B cell (primary cell): ENCODE measurements at regions not wholly inside any gene's neighbourhood (a gene's known extent, or its start where the extent isn't known, plus 50 kb on each side); places are given as distances from the start of the nearest gene placed in this dataset.

Source experiments
- ATAC-seq: fragments of 200-7000 bp; cut with Tn5 transposase; one replicate; pipeline ENCODE4 v1.10.0; 2021; ENCODE audit warnings: low read depth, mild to moderate bottlenecking, moderate number of reproducible peaks, moderate library complexity
- CTCF ChIA-PET: fragments of 350-600 bp; sonication (Branson Sonifier 250); formaldehyde crosslinking; loops from one replicate; lab custom pipeline; 2021; ENCODE audit warnings: antibody characterized with exemption, inconsistent platforms; lab: Charles Lee
- POLR2A ChIA-PET: fragments of 350-600 bp; sonication (Branson Sonifier 250); formaldehyde crosslinking; loops from one replicate; lab custom pipeline; 2021; ENCODE audit warnings: antibody characterized with exemption; lab: Charles Lee
- DNase-seq: peaks from one replicate; pipeline ENCODE4 v3.0.0; 2013
- H2AFZ ChIP-seq: 2 replicates; pipeline ENCODE4 v1.6.1; 2012; ENCODE audit warnings: mild to moderate bottlenecking, low read depth, low read length; ENCODE audit not compliant: insufficient read depth, poor library complexity, severe bottlenecking
- H3K27ac ChIP-seq, 2 donors: 1 replicate in 1 of 2; 2 replicates in 1 of 2; pipeline ENCODE4 v1.5.1; 2012 to 2013; ENCODE audit warnings: low read length in 2 of 2, mild to moderate bottlenecking in 2 of 2, moderate library complexity in 1 of 2
- H3K27me3 ChIP-seq, 4 experiments: fragments of 200-600 bp in 1 of 4; sonication (generic) in 1 of 4; replicated peaks in 1 of 4; 1 replicate in 2 of 4; 2 replicates in 2 of 4; pipeline versions ENCODE4 v1.6.1 to v1.7.0; 2013 to 2016; ENCODE audit warnings: low read length in 3 of 4, mild to moderate bottlenecking in 2 of 4, mixed read lengths in 1 of 4, moderate library complexity in 1 of 4; ENCODE audit not compliant: insufficient read depth in 4 of 4, control insufficient read depth in 3 of 4; ENCODE audit errors: control extremely low read depth in 1 of 4
- H3K36me3 ChIP-seq, 2 experiments: replicated peaks in 1 of 2; 1 replicate in 1 of 2; 2 replicates in 1 of 2; pipeline versions ENCODE4 v1.6.1 to v1.7.1; 2013; ENCODE audit warnings: low read length in 1 of 2; ENCODE audit not compliant: insufficient read depth in 2 of 2, control insufficient read depth in 1 of 2; ENCODE audit errors: control extremely low read depth in 1 of 2, extremely low read depth in 1 of 2
- H3K4me1 ChIP-seq, 2 donors: fragments of 200-600 bp in 1 of 2; sonication (generic) in 1 of 2; 1 replicate in 1 of 2; 2 replicates in 1 of 2; pipeline versions ENCODE4 v1.5.1 to v1.6.1; 2013 to 2017; ENCODE audit warnings: low read length in 2 of 2; ENCODE audit not compliant: control insufficient read depth in 2 of 2, insufficient read depth in 2 of 2
- H3K4me2 ChIP-seq: replicated peaks from 2 replicates; pipeline ENCODE3; 2012; ENCODE audit warnings: mild to moderate bottlenecking, low read depth, low read length; ENCODE audit not compliant: poor library complexity, severe bottlenecking
- H3K4me3 ChIP-seq, 5 experiments: fragments of 200-600 bp in 1 of 5; sonication (generic) in 1 of 5; 1 replicate in 3 of 5; 2 replicates in 2 of 5; pipeline versions ENCODE4 v1.5.1 to v1.7.0; 2011 to 2016; ENCODE audit warnings: low read length in 4 of 5, mild to moderate bottlenecking in 4 of 5, low read depth in 2 of 5, control low read depth in 1 of 5, moderate library complexity in 1 of 5; ENCODE audit not compliant: insufficient read depth in 1 of 5; ENCODE audit errors: control extremely low read depth in 1 of 5, extremely low read depth in 1 of 5
- H3K79me2 ChIP-seq: fragments of 200-600 bp; sonication (generic); one replicate; pipeline ENCODE4 v1.6.0; 2016; ENCODE audit warnings: low read length; ENCODE audit not compliant: control insufficient read depth, insufficient read depth
- H3K9ac ChIP-seq: fragments of 200-600 bp; sonication (generic); 2 replicates; pipeline ENCODE4 v1.6.1; 2017; ENCODE audit warnings: mild to moderate bottlenecking, low read length, moderate library complexity
- H3K9me3 ChIP-seq, 3 donors: one replicate each; pipeline versions ENCODE4 v1.6.1 to v1.7.1; 2013; ENCODE audit warnings: low read length in 2 of 3; ENCODE audit not compliant: control insufficient read depth in 2 of 3, insufficient read depth in 1 of 3; ENCODE audit errors: control extremely low read depth in 1 of 3
- H4K20me1 ChIP-seq: 2 replicates; pipeline ENCODE4 v1.6.0; 2012; ENCODE audit warnings: mild to moderate bottlenecking, low read length; ENCODE audit not compliant: insufficient read depth, control insufficient read depth, poor library complexity, severe bottlenecking
- H3K27ac Mint-ChIP-seq: one replicate; pipeline ENCODE4 v1.8.0; 2021; ENCODE audit warnings: mixed read lengths
- H3K27me3 Mint-ChIP-seq: one replicate; pipeline ENCODE4 v1.8.0; 2021; ENCODE audit warnings: mixed read lengths
- H3K4me1 Mint-ChIP-seq: one replicate; pipeline ENCODE4 v1.8.0; 2021; ENCODE audit warnings: mixed read lengths
- H3K4me3 Mint-ChIP-seq: one replicate; pipeline ENCODE4 v1.8.0; 2021; ENCODE audit warnings: mixed read lengths
- H3K9me3 Mint-ChIP-seq: one replicate; pipeline ENCODE4 v1.8.0; 2022; ENCODE audit warnings: mixed read lengths; ENCODE audit not compliant: insufficient read depth
- EZH2 ChIP-seq: IDR thresholded peaks from 2 replicates; pipeline ENCODE4 v1.6.1; 2012; ENCODE audit warnings: borderline replicate concordance, low read depth, mild to moderate bottlenecking, moderate library complexity, low read length; ENCODE audit not compliant: insufficient read depth, poor library complexity, severe bottlenecking
- WGBS: methylation state at CpG from one replicate; pipeline ENCODE4 v1.1.5; 2013; ENCODE audit warnings: missing lambda C conversion rate; ENCODE audit not compliant: insufficient coverage; 5-methylcytosine and 5-hydroxymethylcytosine counted together
- intact Hi-C: fragments of 100-400 bp; cut with micrococcal nuclease; formaldehyde crosslinking; loops from one replicate; pipeline ENCODE4 v1.10.0; 2022
- TF ChIP-seq, protein P1 (sequence below): fragments of 200-600 bp; IDR thresholded peaks from one replicate; pipeline ENCODE4 v1.8.0; 2022; ENCODE audit warnings: antibody characterized with exemption, mild to moderate bottlenecking

DNA sequence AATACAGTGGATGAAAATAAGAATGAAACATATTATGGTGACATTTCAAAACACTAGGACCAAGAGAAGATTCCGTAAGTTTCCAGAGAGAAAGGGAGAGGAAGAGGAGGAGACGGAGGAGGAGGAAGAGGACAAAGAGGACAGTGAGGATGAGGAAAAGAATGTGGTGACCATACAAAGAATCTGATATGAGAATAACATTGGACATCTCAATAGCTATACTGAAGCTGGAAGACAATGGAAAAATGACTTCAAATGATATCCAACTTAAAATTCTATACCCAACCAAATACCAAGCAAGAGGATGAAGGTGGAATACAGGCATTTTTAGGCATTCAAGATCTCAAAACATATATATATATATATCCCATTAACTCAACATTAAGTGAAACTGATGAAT lies 173.4 kb downstream of the PAWR start:
- Mint-ChIP-seq H3K9me3 (peaks cover 2% of the 10 kb centered on the region), H3K4me1 (no peaks in the 10 kb centered on the region), H3K27me3 (no peaks in the 10 kb centered on the region), H3K4me3 (no peak overlapping the region), H3K27ac (no peak overlapping the region)
- no peak overlapping the region for H3K4me2 ChIP-seq
- H3K4me1 ChIP-seq: no peaks in the 10 kb centered on the region
- ChIA-PET CTCF (no interaction called here), POLR2A (no interaction called here)
- H3K79me2 ChIP-seq: no peaks in the 10 kb centered on the region
- no peak for TF ChIP-seq EZH2
- TF ChIP-seq, protein P1, sequence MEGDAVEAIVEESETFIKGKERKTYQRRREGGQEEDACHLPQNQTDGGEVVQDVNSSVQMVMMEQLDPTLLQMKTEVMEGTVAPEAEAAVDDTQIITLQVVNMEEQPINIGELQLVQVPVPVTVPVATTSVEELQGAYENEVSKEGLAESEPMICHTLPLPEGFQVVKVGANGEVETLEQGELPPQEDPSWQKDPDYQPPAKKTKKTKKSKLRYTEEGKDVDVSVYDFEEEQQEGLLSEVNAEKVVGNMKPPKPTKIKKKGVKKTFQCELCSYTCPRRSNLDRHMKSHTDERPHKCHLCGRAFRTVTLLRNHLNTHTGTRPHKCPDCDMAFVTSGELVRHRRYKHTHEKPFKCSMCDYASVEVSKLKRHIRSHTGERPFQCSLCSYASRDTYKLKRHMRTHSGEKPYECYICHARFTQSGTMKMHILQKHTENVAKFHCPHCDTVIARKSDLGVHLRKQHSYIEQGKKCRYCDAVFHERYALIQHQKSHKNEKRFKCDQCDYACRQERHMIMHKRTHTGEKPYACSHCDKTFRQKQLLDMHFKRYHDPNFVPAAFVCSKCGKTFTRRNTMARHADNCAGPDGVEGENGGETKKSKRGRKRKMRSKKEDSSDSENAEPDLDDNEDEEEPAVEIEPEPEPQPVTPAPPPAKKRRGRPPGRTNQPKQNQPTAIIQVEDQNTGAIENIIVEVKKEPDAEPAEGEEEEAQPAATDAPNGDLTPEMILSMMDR: no peak
- no peak overlapping the region for H3K9ac ChIP-seq
- no peaks in the 10 kb centered on the region for H3K36me3 ChIP-seq
- H3K9me3 ChIP-seq: peaks cover 0 to 4% (median 0%) of the 10 kb centered on the region in 3 donors
- H2AFZ ChIP-seq: no peak overlapping the region
- no peaks in the 10 kb centered on the region for H3K27me3 ChIP-seq
- no CpG with 5 or more reads among the region's 2 CpGs for WGBS
- DNase-seq (no peak), ATAC-seq (no peak)
- no peak overlapping the region for H3K4me3 ChIP-seq
- intact Hi-C loops: no loop called here
- H3K27ac ChIP-seq: no peak overlapping the region
- H4K20me1 ChIP-seq: no peaks in the 10 kb centered on the region

- H3K27ac Mint-ChIP-seq: no peak overlapping the region
- peaks cover 2% of the 10 kb centered on the region for H3K9me3 Mint-ChIP-seq
- no peak for DNase-seq
- no peaks in the 10 kb centered on the region for H3K4me1 Mint-ChIP-seq
- no peaks in the 10 kb centered on the region for H4K20me1 ChIP-seq
- CTCF ChIA-PET: no interaction called here
- H3K27me3 ChIP-seq: no peaks in the 10 kb centered on the region
- no peaks in the 10 kb centered on the region for H3K36me3 ChIP-seq
- H3K4me3 ChIP-seq: no peak overlapping the region
- no peaks in the 10 kb centered on the region for H3K79me2 ChIP-seq
- H3K4me1 ChIP-seq: no peaks in the 10 kb centered on the region
- intact Hi-C loops: no loop called here
- no peak overlapping the region for H3K27ac ChIP-seq
- WGBS: 100% methylated on average over 2 of the region's 3 CpGs
- TF ChIP-seq, protein P1: no peak
- no peak for TF ChIP-seq EZH2
- no peak for ATAC-seq
- peaks cover 0 to 4% (median 0%) of the 10 kb centered on the region in 3 donors for H3K9me3 ChIP-seq
- H2AFZ ChIP-seq: no peak overlapping the region
- H3K27me3 Mint-ChIP-seq: no peaks in the 10 kb centered on the region
- H3K4me3 Mint-ChIP-seq: no peak overlapping the region
- H3K4me2 ChIP-seq: no peak overlapping the region
- H3K9ac ChIP-seq: no peak overlapping the region
- POLR2A ChIA-PET: no interaction called here
These were observed 175.2 kb downstream of the PAWR start for GRCh38 chr12:79515530-79515935.
